GM19455 (cell line): ENCODE measurements at regions not wholly inside any gene's neighbourhood (a gene's known extent, or its start where the extent isn't known, plus 50 kb on each side); places are given as distances from the start of the nearest gene placed in this dataset.
"Not testable (repeated sequence)": the region's sequence is repeated elsewhere in the genome, so short reads cannot be mapped to it uniquely, and the experiment has no call there.

ENCODE experiments used
- ATAC-seq: cut with Tn5 transposase; IDR thresholded peaks from one replicate; pipeline ENCODE4 v1.9.1; 2021; ENCODE audit not compliant: unreplicated experiment

- ATAC-seq, result no peak
These were observed 415.7 kb upstream of the ESRRG start for GRCh38 chr1:217138799-217139466.

GRCh38 chr1:217138173-217138765 is 415.0 kb upstream of the ESRRG start:
- ATAC-seq, result no peak

GRCh38 chr1:217137210-217137881 is 414.1 kb upstream of the ESRRG start:
- ATAC-seq, result no peak

GRCh38 chr1:217136895-217137205 is 413.6 kb upstream of the ESRRG start:
- ATAC-seq, result no peak

GRCh38 chr1:217135987-217136894 is 413.0 kb upstream of the ESRRG start:
- ATAC-seq, result no peak

GRCh38 chr1:217135569-217135915 is 412.3 kb upstream of the ESRRG start:
- ATAC-seq, result no peak

- no peak for ATAC-seq
These were observed 411.8 kb upstream of the ESRRG start for GRCh38 chr1:217134857-217135568.

- ATAC-seq, result no peak
These were observed 411.0 kb upstream of the ESRRG start for GRCh38 chr1:217133958-217134856.

- ATAC-seq, result no peak
These were observed 409.9 kb upstream of the ESRRG start for GRCh38 chr1:217133092-217133491.

GRCh38 chr1:217123340-217123739 is 400.1 kb upstream of the ESRRG start:
- not testable (repeated sequence) for ATAC-seq

- no peak for ATAC-seq
These were observed 394.8 kb upstream of the ESRRG start for GRCh38 chr1:217117973-217118465.

- ATAC-seq, result no peak
These were observed 392.5 kb upstream of the ESRRG start for GRCh38 chr1:217115404-217116380.

- no peak for ATAC-seq
These were observed 386.7 kb upstream of the ESRRG start for GRCh38 chr1:217109928-217110327.

GRCh38 chr1:217106231-217106901 is 383.1 kb upstream of the ESRRG start:
- ATAC-seq, result no peak

- ATAC-seq, result no peak
These were observed 382.2 kb upstream of the ESRRG start for GRCh38 chr1:217105437-217105836.

GRCh38 chr1:217097819-217098218 is 374.6 kb upstream of the ESRRG start:
- ATAC-seq, result no peak

- ATAC-seq, result no peak
These were observed 373.0 kb upstream of the ESRRG start for GRCh38 chr1:217096200-217096599.

GRCh38 chr1:217095050-217095622 is 371.9 kb upstream of the ESRRG start:
- no peak for ATAC-seq
